ENCODE measurements at regions not wholly inside any gene's neighbourhood (a gene's known extent, or its start where the extent isn't known, plus 50 kb on each side); places are given as distances from the start of the nearest gene placed in this dataset.

- H3K9me3 ChIP-seq = no peaks in the 10 kb centered on the region
- intact Hi-C loops (cut with DNase I) = no loop called here
- TF ChIP-seq CTCF (IDR thresholded peaks at IDR 0.05) (no peak), POLR2A (IDR thresholded peaks at IDR 0.05) (no peak)
- H3K27ac ChIP-seq = no peak overlapping the region
- 98 to 100% methylated on average over 3 of the region's 3 CpGs for WGBS, 2 donors
- no peak overlapping the region for H3K4me3 ChIP-seq (replicated peaks in 1 of 3)
- no peaks in the 10 kb centered on the region for H3K27me3 ChIP-seq
- no peak for DNase-seq
- no peaks in the 10 kb centered on the region for H3K4me1 ChIP-seq
- H3K36me3 ChIP-seq = no peaks in the 10 kb centered on the region
Observed at GRCh38 chr10:71145352-71145945, 66.9 kb upstream of the UNC5B start.

- Histone ChIP-seq H3K27ac (no peak overlapping the region), H3K9me3 (no peaks in the 10 kb centered on the region), H3K27me3 (no peaks in the 10 kb centered on the region), H3K36me3 (no peaks in the 10 kb centered on the region), H3K4me3 (replicated peaks in 1 of 3) (no peak overlapping the region), H3K4me1 (no peaks in the 10 kb centered on the region)
- DNase-seq = no peak
- no peak for TF ChIP-seq CTCF (IDR thresholded peaks at IDR 0.05)
- no peak for TF ChIP-seq POLR2A (IDR thresholded peaks at IDR 0.05)
- WGBS, 2 donors = 81 to 89% methylated on average over 1 to 2 of the region's 2 CpGs
- intact Hi-C loops (cut with DNase I) = no loop called here
Observed at GRCh38 chr10:71150796-71151195, 61.6 kb upstream of the UNC5B start.

GRCh38 chr10:71152043-71152442, 60.3 kb upstream of the UNC5B start:
- no peaks in the 10 kb centered on the region for H3K27me3 ChIP-seq
- H3K36me3 ChIP-seq = no peaks in the 10 kb centered on the region
- no peaks in the 10 kb centered on the region for H3K9me3 ChIP-seq
- H3K4me3 ChIP-seq (replicated peaks in 1 of 3) = no peak overlapping the region
- H3K4me1 ChIP-seq = no peaks in the 10 kb centered on the region
- WGBS, 2 donors = 75 to 83% methylated on average over 2 of the region's 2 CpGs
- DNase-seq = no peak
- TF ChIP-seq CTCF (IDR thresholded peaks at IDR 0.05) (no peak), POLR2A (IDR thresholded peaks at IDR 0.05) (no peak)
- H3K27ac ChIP-seq = no peak overlapping the region
- intact Hi-C loops (cut with DNase I) = no loop called here

GRCh38 chr10:71156436-71156835, 55.9 kb upstream of the UNC5B start:
- WGBS, 2 donors = 78% methylated on average over 2 of the region's 2 CpGs
- TF ChIP-seq CTCF (IDR thresholded peaks at IDR 0.05) (no peak), POLR2A (IDR thresholded peaks at IDR 0.05) (no peak)
- Histone ChIP-seq H3K36me3 (no peaks in the 10 kb centered on the region), H3K9me3 (no peaks in the 10 kb centered on the region), H3K4me3 (replicated peaks in 1 of 3) (no peak overlapping the region), H3K27me3 (no peaks in the 10 kb centered on the region), H3K27ac (no peak overlapping the region), H3K4me1 (no peaks in the 10 kb centered on the region)
- DNase-seq = no peak
- intact Hi-C loops (cut with DNase I) = no loop called here

GRCh38 chr10:71157435-71157834, 54.9 kb upstream of the UNC5B start:
- Histone ChIP-seq H3K4me1 (no peaks in the 10 kb centered on the region), H3K27ac (no peak overlapping the region)

GRCh38 chr10:71158251-71158650, 54.1 kb upstream of the UNC5B start:
- no peaks in the 10 kb centered on the region for H3K9me3 ChIP-seq
- H3K27ac ChIP-seq = no peak overlapping the region
- no peaks in the 10 kb centered on the region for H3K4me1 ChIP-seq
- DNase-seq = no peak
- intact Hi-C loops (cut with DNase I) = no loop called here
- H3K4me3 ChIP-seq (replicated peaks in 1 of 3) = no peak overlapping the region
- no peaks in the 10 kb centered on the region for H3K27me3 ChIP-seq
- no peak for TF ChIP-seq POLR2A (IDR thresholded peaks at IDR 0.05)
- no peak for TF ChIP-seq CTCF (IDR thresholded peaks at IDR 0.05)
- H3K36me3 ChIP-seq = no peaks in the 10 kb centered on the region

More at GRCh38 chr10:71157435-71157834, 54.9 kb upstream of the UNC5B start:
- TF ChIP-seq POLR2A (IDR thresholded peaks at IDR 0.05) = no peak
- Histone ChIP-seq H3K27me3 (no peaks in the 10 kb centered on the region), H3K36me3 (no peaks in the 10 kb centered on the region), H3K9me3 (no peaks in the 10 kb centered on the region), H3K4me3 (replicated peaks in 1 of 3) (no peak overlapping the region)
- WGBS, 2 donors = 78 to 86% methylated on average over 1 of the region's 1 CpG
- intact Hi-C loops (cut with DNase I) = no loop called here
- no peak for DNase-seq

Measured in thyroid gland (tissue), 4 donors.